ENCODE measurements at regions not wholly inside any gene's neighbourhood (a gene's known extent, or its start where the extent isn't known, plus 50 kb on each side); places are given as distances from the start of the nearest gene placed in this dataset.

- TF ChIP-seq CTCF (conservative IDR thresholded peaks at IDR 0.05 in 1 of 2, IDR thresholded peaks at IDR 0.05 in 1 of 2; ENCODE audit: extremely low read depth in 1 of 2, insufficient read depth in 1 of 2, low read depth in 1 of 2, low read length in 2 of 2) (no peak), EZH2 (IDR thresholded peaks at IDR 0.05; ENCODE audit: borderline replicate concordance, low read length) (no peak)
Observed at GRCh38 chr11:131275580-131275979, 94.8 kb upstream of the NTM start.

Measured in mammary epithelial cell (primary cell).